ENCODE measurements at regions not wholly inside any gene's neighbourhood (a gene's known extent, or its start where the extent isn't known, plus 50 kb on each side); places are given as distances from the start of the nearest gene placed in this dataset.
"Not testable (repeated sequence)": the region's sequence is repeated elsewhere in the genome, so short reads cannot be mapped to it uniquely, and the experiment has no call there.

GRCh38 chr22:22946131-22946530, 58.5 kb downstream of the IGLL5 start:
- intact Hi-C loops (cut with DNase I), result no loop called here
- no peak for DNase-seq (ENCODE audit: low spot score)

- intact Hi-C loops (cut with DNase I), result no loop called here
- peak; percentile 24 for DNase-seq (ENCODE audit: low spot score)
These were observed 61.3 kb downstream of the IGLL5 start for GRCh38 chr22:22948651-22949571.

GRCh38 chr22:22949953-22950352, 62.3 kb downstream of the IGLL5 start:
- intact Hi-C loops (cut with DNase I), result loop anchor here in 1 of 2 donors (10.0 kb wide), 1 partner anchor 95 kb away; no protein-coding TSS in a partner anchor
- no peak for DNase-seq (ENCODE audit: low spot score)

GRCh38 chr22:22951035-22951434, 63.4 kb downstream of the IGLL5 start:
- DNase-seq (ENCODE audit: low spot score), result no peak
- intact Hi-C loops (cut with DNase I), result loop anchor here in 1 of 2 donors (10.0 kb wide), 1 partner anchor 96 kb away; no protein-coding TSS in a partner anchor

- no peak for DNase-seq (ENCODE audit: low spot score)
- intact Hi-C loops (cut with DNase I), result loop anchor here in 1 of 2 donors (10.0 kb wide), 1 partner anchor 98 kb away; no protein-coding TSS in a partner anchor
These were observed 65.1 kb downstream of the IGLL5 start for GRCh38 chr22:22952531-22953280.

GRCh38 chr22:22953791-22954190, 66.2 kb downstream of the IGLL5 start:
- intact Hi-C loops (cut with DNase I), result loop anchor here in 1 of 2 donors (10.0 kb wide), 1 partner anchor 99 kb away; no protein-coding TSS in a partner anchor
- DNase-seq (ENCODE audit: low spot score), result no peak

- no peak for DNase-seq (ENCODE audit: low spot score)
- intact Hi-C loops (cut with DNase I), result loop anchor here in 1 of 2 donors (5.0 to 10.0 kb wide), 2 partner anchors 100 to 173 kb away; no protein-coding TSS in a partner anchor
These were observed 67.0 kb downstream of the IGLL5 start for GRCh38 chr22:22954656-22955055.

GRCh38 chr22:22955276-22955798, 67.7 kb downstream of the IGLL5 start:
- intact Hi-C loops (cut with DNase I), result loop anchor here in 1 of 2 donors (5.0 to 10.0 kb wide), 2 partner anchors 101 to 172 kb away; no protein-coding TSS in a partner anchor
- DNase-seq (ENCODE audit: low spot score), result no peak

GRCh38 chr22:22955866-22956535, 68.4 kb downstream of the IGLL5 start:
- DNase-seq (ENCODE audit: low spot score), result no peak
- intact Hi-C loops (cut with DNase I), result loop anchor here in 1 of 2 donors (5.0 to 10.0 kb wide), 2 partner anchors 101 to 171 kb away; no protein-coding TSS in a partner anchor

GRCh38 chr22:22957090-22957489, 69.5 kb downstream of the IGLL5 start:
- DNase-seq (ENCODE audit: low spot score), result no peak
- intact Hi-C loops (cut with DNase I), result loop anchor here in 1 of 2 donors (5.0 to 10.0 kb wide), 2 partner anchors 102 to 170 kb away; no protein-coding TSS in a partner anchor

- intact Hi-C loops (cut with DNase I), result loop anchor here (2.0 to 10.0 kb wide), 3 partner anchors 104 to 170 kb away; no protein-coding TSS in a partner anchor
- no peak for DNase-seq (ENCODE audit: low spot score)
These were observed 71.0 kb downstream of the IGLL5 start for GRCh38 chr22:22958621-22959020.

- intact Hi-C loops (cut with DNase I), result loop anchor here (2.0 to 10.0 kb wide), 3 partner anchors 104 to 170 kb away; no protein-coding TSS in a partner anchor
These were observed 71.7 kb downstream of the IGLL5 start for GRCh38 chr22:22959147-22959827.

GRCh38 chr22:22960307-22960706, 72.7 kb downstream of the IGLL5 start:
- intact Hi-C loops (cut with DNase I), result no loop called here
- no peak for DNase-seq (ENCODE audit: low spot score)

More at GRCh38 chr22:22959147-22959827, 71.7 kb downstream of the IGLL5 start:
- no peak for DNase-seq (ENCODE audit: low spot score)

- intact Hi-C loops (cut with DNase I), result no loop called here
- no peak for DNase-seq (ENCODE audit: low spot score)
These were observed 74.0 kb downstream of the IGLL5 start for GRCh38 chr22:22961574-22961973.

GRCh38 chr22:22968366-22968765, 80.8 kb downstream of the IGLL5 start:
- no peak for DNase-seq (ENCODE audit: low spot score)
- intact Hi-C loops (cut with DNase I), result no loop called here

GRCh38 chr22:22972605-22973004, 85.0 kb downstream of the IGLL5 start:
- intact Hi-C loops (cut with DNase I); DNase-seq (ENCODE audit: low spot score): not testable (repeated sequence)

GRCh38 chr22:22973336-22973735, 85.7 kb downstream of the IGLL5 start:
- intact Hi-C loops (cut with DNase I), result no loop called here

GRCh38 chr22:22974156-22974555, 86.5 kb downstream of the IGLL5 start:
- no peak for DNase-seq (ENCODE audit: low spot score)
- intact Hi-C loops (cut with DNase I), result no loop called here

More at GRCh38 chr22:22973336-22973735, 85.7 kb downstream of the IGLL5 start:
- DNase-seq (ENCODE audit: low spot score), result no peak

Measured in posterior vena cava (tissue), 2 donors.